ENCODE measurements at regions not wholly inside any gene's neighbourhood (a gene's known extent, or its start where the extent isn't known, plus 50 kb on each side); places are given as distances from the start of the nearest gene placed in this dataset.

- Histone ChIP-seq H3K27ac (no peak overlapping the region), H3K4me1 (no peaks in the 10 kb centered on the region), H3K27me3 (no peaks in the 10 kb centered on the region), H3K9me3 (no peaks in the 10 kb centered on the region), H3K4me3 (replicated peaks in 1 of 3) (no peak overlapping the region), H3K36me3 (no peaks in the 10 kb centered on the region)
- intact Hi-C loops (cut with DNase I) = no loop called here
- WGBS, 2 donors = 45 to 50% methylated on average over 5 to 10 of the region's 10 CpGs
- no peak for DNase-seq
- TF ChIP-seq CTCF (IDR thresholded peaks at IDR 0.05) (no peak), POLR2A (IDR thresholded peaks at IDR 0.05) (no peak)
Observed at GRCh38 chr4:8682725-8683124, 90.2 kb downstream of the CPZ start.

- TF ChIP-seq POLR2A (IDR thresholded peaks at IDR 0.05) (no peak), CTCF (IDR thresholded peaks at IDR 0.05) (no peak)
- intact Hi-C loops (cut with DNase I) = no loop called here
- H3K27me3 ChIP-seq = no peaks in the 10 kb centered on the region
Observed at GRCh38 chr4:8682296-8682695, 89.7 kb downstream of the CPZ start.

GRCh38 chr4:8681391-8681790, 88.8 kb downstream of the CPZ start:
- intact Hi-C loops (cut with DNase I) = no loop called here
- 46 to 64% methylated on average over 8 to 10 of the region's 11 CpGs for WGBS, 2 donors
- H3K4me3 ChIP-seq (replicated peaks in 1 of 3) = no peak overlapping the region
- no peaks in the 10 kb centered on the region for H3K9me3 ChIP-seq
- H3K36me3 ChIP-seq = no peaks in the 10 kb centered on the region
- DNase-seq = no peak
- H3K27ac ChIP-seq = no peak overlapping the region
- TF ChIP-seq POLR2A (IDR thresholded peaks at IDR 0.05) (no peak), CTCF (IDR thresholded peaks at IDR 0.05) (no peak)
- no peaks in the 10 kb centered on the region for H3K27me3 ChIP-seq
- H3K4me1 ChIP-seq = no peaks in the 10 kb centered on the region

More at GRCh38 chr4:8682296-8682695, 89.7 kb downstream of the CPZ start:
- no peak overlapping the region for H3K27ac ChIP-seq
- WGBS, 2 donors = 79 to 100% methylated on average over 3 to 4 of the region's 4 CpGs
- H3K4me3 ChIP-seq (replicated peaks in 1 of 3) = no peak overlapping the region
- no peak for DNase-seq
- H3K4me1 ChIP-seq = no peaks in the 10 kb centered on the region
- H3K36me3 ChIP-seq = no peaks in the 10 kb centered on the region
- H3K9me3 ChIP-seq = no peaks in the 10 kb centered on the region

GRCh38 chr4:8679032-8679431, 86.5 kb downstream of the CPZ start:
- no peak for DNase-seq
- intact Hi-C loops (cut with DNase I) = no loop called here
- Histone ChIP-seq H3K27ac (no peak overlapping the region), H3K4me1 (no peaks in the 10 kb centered on the region), H3K36me3 (no peaks in the 10 kb centered on the region), H3K4me3 (replicated peaks in 1 of 3) (no peak overlapping the region), H3K27me3 (no peaks in the 10 kb centered on the region), H3K9me3 (no peaks in the 10 kb centered on the region)
- TF ChIP-seq POLR2A (IDR thresholded peaks at IDR 0.05) = no peak
- 47 to 63% methylated on average over 2 of the region's 2 CpGs for WGBS, 2 donors

- no peaks in the 10 kb centered on the region for H3K9me3 ChIP-seq
- 90 to 91% methylated on average over 11 of the region's 11 CpGs for WGBS, 2 donors
- H3K36me3 ChIP-seq = no peaks in the 10 kb centered on the region
- H3K4me3 ChIP-seq (replicated peaks in 1 of 3) = no peak overlapping the region
- H3K4me1 ChIP-seq = no peaks in the 10 kb centered on the region
- DNase-seq = no peak
- no peaks in the 10 kb centered on the region for H3K27me3 ChIP-seq
- no peak for TF ChIP-seq CTCF (IDR thresholded peaks at IDR 0.05)
- TF ChIP-seq POLR2A (IDR thresholded peaks at IDR 0.05) = no peak
- no peak overlapping the region for H3K27ac ChIP-seq
- intact Hi-C loops (cut with DNase I) = no loop called here
Observed at GRCh38 chr4:8676676-8677075, 84.1 kb downstream of the CPZ start.

- H3K4me1 ChIP-seq = no peaks in the 10 kb centered on the region
- no peak for DNase-seq
- no peaks in the 10 kb centered on the region for H3K9me3 ChIP-seq
- no peaks in the 10 kb centered on the region for H3K36me3 ChIP-seq
- no peaks in the 10 kb centered on the region for H3K27me3 ChIP-seq
- no peak overlapping the region for H3K27ac ChIP-seq
- intact Hi-C loops (cut with DNase I) = no loop called here
- TF ChIP-seq POLR2A (IDR thresholded peaks at IDR 0.05) = no peak
- TF ChIP-seq CTCF (IDR thresholded peaks at IDR 0.05) = no peak
- WGBS, 2 donors = 72 to 75% methylated on average over 7 of the region's 7 CpGs
- H3K4me3 ChIP-seq (replicated peaks in 1 of 3) = no peak overlapping the region
Observed at GRCh38 chr4:8675906-8676305, 83.3 kb downstream of the CPZ start.

Data from thyroid gland (tissue), 4 donors.